ENCODE measurements at regions not wholly inside any gene's neighbourhood (a gene's known extent, or its start where the extent isn't known, plus 50 kb on each side); places are given as distances from the start of the nearest gene placed in this dataset.

- H3K9me3 ChIP-seq (ENCODE audit: low read depth): no peaks in the 10 kb centered on the region
- H3K4me2 ChIP-seq: no peak overlapping the region
- no peaks in the 10 kb centered on the region for H3K27me3 ChIP-seq
- no peak overlapping the region for H3K4me3 ChIP-seq
- Mint-ChIP-seq H3K4me3 (no peak overlapping the region), H3K27me3 (ENCODE audit: insufficient read depth, low read depth) (no peaks in the 10 kb centered on the region), H3K9me3 (peaks cover 32% of the 10 kb centered on the region), H3K4me1 (no peaks in the 10 kb centered on the region), H3K27ac (no peak overlapping the region), H3K36me3 (no peaks in the 10 kb centered on the region)
- H4K20me1 ChIP-seq (ENCODE audit: low read depth): no peaks in the 10 kb centered on the region
- H3K27ac ChIP-seq: no peak overlapping the region
- H3K79me2 ChIP-seq (ENCODE audit: low read depth): no peaks in the 10 kb centered on the region
- DNase-seq (ENCODE audit: low spot score): no peak
- H3K4me1 ChIP-seq: peaks cover 4% of the 10 kb centered on the region
- no peak for TF ChIP-seq EZH2 (IDR thresholded peaks at IDR 0.05)
- TF ChIP-seq EZH2phosphoT487 (IDR thresholded peaks at IDR 0.05): no peak
- H3K9ac ChIP-seq: no peak overlapping the region
- no peaks in the 10 kb centered on the region for H3F3A ChIP-seq (ENCODE audit: low read depth)
- H2AFZ ChIP-seq (replicated peaks): no peak overlapping the region
- H3K36me3 ChIP-seq: no peaks in the 10 kb centered on the region
Observed at GRCh38 chr3:40961104-40961857, 238.0 kb upstream of the CTNNB1 start.

GRCh38 chr3:40962721-40963120, 236.6 kb upstream of the CTNNB1 start:
- no peaks in the 10 kb centered on the region for H3K9me3 ChIP-seq (ENCODE audit: low read depth)
- no peaks in the 10 kb centered on the region for H4K20me1 ChIP-seq (ENCODE audit: low read depth)
- no peaks in the 10 kb centered on the region for H3F3A ChIP-seq (ENCODE audit: low read depth)
- no peak for TF ChIP-seq EZH2 (IDR thresholded peaks at IDR 0.05)
- TF ChIP-seq, protein P1, sequence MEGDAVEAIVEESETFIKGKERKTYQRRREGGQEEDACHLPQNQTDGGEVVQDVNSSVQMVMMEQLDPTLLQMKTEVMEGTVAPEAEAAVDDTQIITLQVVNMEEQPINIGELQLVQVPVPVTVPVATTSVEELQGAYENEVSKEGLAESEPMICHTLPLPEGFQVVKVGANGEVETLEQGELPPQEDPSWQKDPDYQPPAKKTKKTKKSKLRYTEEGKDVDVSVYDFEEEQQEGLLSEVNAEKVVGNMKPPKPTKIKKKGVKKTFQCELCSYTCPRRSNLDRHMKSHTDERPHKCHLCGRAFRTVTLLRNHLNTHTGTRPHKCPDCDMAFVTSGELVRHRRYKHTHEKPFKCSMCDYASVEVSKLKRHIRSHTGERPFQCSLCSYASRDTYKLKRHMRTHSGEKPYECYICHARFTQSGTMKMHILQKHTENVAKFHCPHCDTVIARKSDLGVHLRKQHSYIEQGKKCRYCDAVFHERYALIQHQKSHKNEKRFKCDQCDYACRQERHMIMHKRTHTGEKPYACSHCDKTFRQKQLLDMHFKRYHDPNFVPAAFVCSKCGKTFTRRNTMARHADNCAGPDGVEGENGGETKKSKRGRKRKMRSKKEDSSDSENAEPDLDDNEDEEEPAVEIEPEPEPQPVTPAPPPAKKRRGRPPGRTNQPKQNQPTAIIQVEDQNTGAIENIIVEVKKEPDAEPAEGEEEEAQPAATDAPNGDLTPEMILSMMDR (IDR thresholded peaks at IDR 0.05): no peak
- TF ChIP-seq EZH2phosphoT487 (IDR thresholded peaks at IDR 0.05): no peak
- no peak overlapping the region for H2AFZ ChIP-seq (replicated peaks)
- no peak overlapping the region for H3K27ac Mint-ChIP-seq
- DNase-seq (ENCODE audit: low spot score): no peak
- no peaks in the 10 kb centered on the region for H3K36me3 Mint-ChIP-seq
- H3K79me2 ChIP-seq (ENCODE audit: low read depth): no peaks in the 10 kb centered on the region
- H3K9ac ChIP-seq: no peak overlapping the region
- H3K27ac ChIP-seq: no peak overlapping the region
- H3K9me3 Mint-ChIP-seq: peaks cover 31% of the 10 kb centered on the region
- H3K4me1 ChIP-seq: peaks cover 4% of the 10 kb centered on the region
- H3K4me2 ChIP-seq: no peak overlapping the region
- no peaks in the 10 kb centered on the region for H3K27me3 Mint-ChIP-seq (ENCODE audit: insufficient read depth, low read depth)
- H3K36me3 ChIP-seq: no peaks in the 10 kb centered on the region
- no peaks in the 10 kb centered on the region for H3K4me1 Mint-ChIP-seq
- no peak overlapping the region for H3K4me3 ChIP-seq
- no peaks in the 10 kb centered on the region for H3K27me3 ChIP-seq
- H3K4me3 Mint-ChIP-seq: no peak overlapping the region

DNA sequence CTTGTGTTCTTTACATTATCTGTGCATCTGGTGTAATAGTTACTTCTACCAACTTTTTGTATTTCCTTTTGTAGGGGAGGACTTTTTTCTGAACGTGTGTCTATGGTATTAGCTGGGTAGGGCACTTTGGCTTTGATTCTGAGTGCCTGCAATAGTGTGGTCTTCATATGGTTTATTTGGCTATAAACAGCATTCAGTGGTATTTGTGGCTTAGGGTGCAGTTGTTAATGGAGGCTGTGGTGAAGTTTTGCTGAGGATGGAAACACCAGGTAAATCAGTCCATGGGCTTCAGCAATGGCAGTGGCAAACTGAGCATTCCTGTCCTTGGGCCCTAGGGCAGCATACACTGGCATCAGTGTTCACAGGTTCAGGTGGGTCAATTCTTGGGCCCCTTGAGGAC, 230.6 kb upstream of the CTNNB1 start:
- Histone ChIP-seq H2AFZ (replicated peaks) (no peak overlapping the region), H3K4me2 (no peak overlapping the region), H3K9ac (no peak overlapping the region), H3K9me3 (ENCODE audit: low read depth) (no peaks in the 10 kb centered on the region), H3K36me3 (no peaks in the 10 kb centered on the region), H3K4me3 (no peak overlapping the region), H4K20me1 (ENCODE audit: low read depth) (no peaks in the 10 kb centered on the region), H3K27ac (no peak overlapping the region), H3K79me2 (ENCODE audit: low read depth) (no peaks in the 10 kb centered on the region), H3K27me3 (no peaks in the 10 kb centered on the region), H3F3A (ENCODE audit: low read depth) (no peaks in the 10 kb centered on the region), H3K4me1 (no peaks in the 10 kb centered on the region)
- H3K27ac Mint-ChIP-seq: no peak overlapping the region
- no peak for DNase-seq (ENCODE audit: low spot score)
- no peaks in the 10 kb centered on the region for H3K36me3 Mint-ChIP-seq
- H3K4me1 Mint-ChIP-seq: peaks cover 5% of the 10 kb centered on the region
- H3K9me3 Mint-ChIP-seq: peaks cover 14% of the 10 kb centered on the region
- no peak for TF ChIP-seq EZH2phosphoT487 (IDR thresholded peaks at IDR 0.05)
- H3K27me3 Mint-ChIP-seq (ENCODE audit: insufficient read depth, low read depth): no peaks in the 10 kb centered on the region
- H3K4me3 Mint-ChIP-seq: no peak overlapping the region

DNA sequence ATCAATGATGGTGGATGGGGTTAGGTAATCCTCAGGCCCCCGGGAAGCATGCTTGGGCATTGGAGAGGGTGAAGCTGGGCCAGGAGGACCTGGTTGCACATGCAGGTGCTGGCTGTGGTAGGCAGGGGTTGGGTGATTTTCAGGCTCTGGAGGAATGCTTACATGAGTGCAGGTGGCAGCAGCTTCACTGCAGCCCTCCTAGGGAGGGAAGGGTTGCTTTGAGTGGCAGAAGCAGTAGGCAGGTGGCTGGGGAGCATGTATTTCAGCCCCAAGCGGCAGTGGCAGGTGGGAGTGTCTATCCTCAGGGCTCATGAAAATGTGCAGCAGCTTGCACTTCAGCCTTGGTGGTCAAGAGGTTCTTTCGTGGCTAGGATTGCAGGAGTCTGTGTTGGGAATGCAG, 230.0 kb upstream of the CTNNB1 start:
- H3K9me3 ChIP-seq (ENCODE audit: low read depth): no peaks in the 10 kb centered on the region
- no peaks in the 10 kb centered on the region for H3K27me3 ChIP-seq
- H3K79me2 ChIP-seq (ENCODE audit: low read depth): no peaks in the 10 kb centered on the region
- no peak for DNase-seq (ENCODE audit: low spot score)
- no peaks in the 10 kb centered on the region for H4K20me1 ChIP-seq (ENCODE audit: low read depth)
- Mint-ChIP-seq H3K4me1 (peaks cover 5% of the 10 kb centered on the region), H3K27me3 (ENCODE audit: insufficient read depth, low read depth) (no peaks in the 10 kb centered on the region), H3K36me3 (no peaks in the 10 kb centered on the region), H3K27ac (no peak overlapping the region), H3K9me3 (peaks cover 9% of the 10 kb centered on the region), H3K4me3 (no peak overlapping the region)
- no peaks in the 10 kb centered on the region for H3K4me1 ChIP-seq
- H3K9ac ChIP-seq: no peak overlapping the region
- no peak overlapping the region for H2AFZ ChIP-seq (replicated peaks)
- H3K36me3 ChIP-seq: no peaks in the 10 kb centered on the region
- H3F3A ChIP-seq (ENCODE audit: low read depth): no peaks in the 10 kb centered on the region
- TF ChIP-seq, protein P1 (IDR thresholded peaks at IDR 0.05): no peak
- no peak for TF ChIP-seq EZH2 (IDR thresholded peaks at IDR 0.05)
- no peak overlapping the region for H3K27ac ChIP-seq
- no peak overlapping the region for H3K4me3 ChIP-seq
- no peak overlapping the region for H3K4me2 ChIP-seq

Data from neural progenitor cell (in vitro differentiated cells).